ENCODE measurements at regions not wholly inside any gene's neighbourhood (a gene's known extent, or its start where the extent isn't known, plus 50 kb on each side); places are given as distances from the start of the nearest gene placed in this dataset.

DNA sequence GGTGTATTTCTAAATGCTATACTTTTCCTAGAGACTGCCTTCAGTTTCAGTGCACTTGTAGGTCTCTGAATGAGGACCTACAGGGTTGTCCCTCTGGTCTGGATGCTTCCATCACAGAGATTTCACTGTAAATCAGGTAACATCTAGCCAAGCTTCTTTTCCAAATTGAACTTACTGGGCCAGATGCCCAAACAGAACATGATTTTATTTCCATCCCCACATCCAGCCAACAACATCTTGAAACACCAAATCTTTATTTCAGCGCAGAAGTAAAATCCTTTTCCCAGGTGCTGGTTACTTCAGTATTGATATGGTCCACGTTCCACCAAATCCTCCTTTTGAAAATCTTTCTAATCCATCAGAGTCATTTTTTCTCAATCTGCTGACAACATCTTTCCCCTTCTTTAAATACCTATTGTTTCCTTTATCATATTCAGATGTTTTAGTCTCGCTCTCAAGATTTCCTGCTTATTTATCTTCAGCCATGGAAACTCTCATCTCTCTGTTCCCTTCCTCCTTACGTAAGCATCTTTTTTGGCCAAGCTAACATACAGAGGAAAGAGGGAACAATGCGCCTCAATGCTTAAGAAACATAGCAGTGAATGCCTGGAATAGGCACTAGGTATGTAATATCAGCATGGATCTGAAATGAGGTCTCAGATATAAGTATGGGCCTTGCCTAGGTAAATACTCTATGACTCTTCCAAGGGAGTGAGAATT is 201.2 kb upstream of the MTNR1B start:
- DNase-seq: no peak

DNA sequence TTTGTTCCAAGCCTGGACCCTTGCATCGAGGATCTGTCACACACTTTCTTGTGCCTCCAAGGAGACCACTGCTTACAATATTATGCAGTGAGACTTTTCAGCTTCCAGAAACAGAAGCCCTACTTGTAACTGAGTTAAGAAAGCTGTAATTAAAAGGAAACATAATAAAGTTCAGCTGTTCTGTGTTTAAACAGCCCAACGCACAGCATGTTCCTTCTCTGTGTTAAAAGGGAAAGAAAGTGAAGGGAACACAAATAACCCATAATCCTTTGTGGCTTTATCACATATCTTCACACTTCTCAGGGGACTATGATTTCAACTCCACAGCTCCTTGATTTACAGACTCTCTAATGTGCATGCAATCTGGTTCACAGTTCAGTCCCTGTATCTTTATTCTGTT is 200.3 kb upstream of the MTNR1B start:
- DNase-seq: no peak

- no peak for DNase-seq
Measured at GRCh38 chr11:92770419-92770818, 199.0 kb upstream of the MTNR1B start.

DNA sequence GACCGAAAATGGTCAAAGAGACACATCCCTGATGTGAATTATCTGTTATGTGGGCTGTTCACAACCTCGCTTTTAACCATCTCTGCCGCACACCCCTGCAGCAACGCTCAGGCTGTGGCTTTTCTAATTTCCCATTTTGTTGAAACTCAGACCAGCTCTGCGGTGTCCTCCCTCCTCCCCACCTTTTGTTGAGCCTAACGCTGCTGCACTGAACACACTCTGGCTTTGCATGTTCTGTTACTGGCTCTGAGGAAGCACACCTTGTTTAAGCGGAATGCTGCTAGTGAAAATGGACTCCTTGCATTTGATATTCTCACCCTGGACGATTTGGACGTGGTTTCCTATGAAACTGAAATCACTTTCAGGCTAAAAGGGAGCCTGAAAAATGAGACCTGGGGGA is 198.5 kb upstream of the MTNR1B start:
- DNase-seq: no peak

DNA sequence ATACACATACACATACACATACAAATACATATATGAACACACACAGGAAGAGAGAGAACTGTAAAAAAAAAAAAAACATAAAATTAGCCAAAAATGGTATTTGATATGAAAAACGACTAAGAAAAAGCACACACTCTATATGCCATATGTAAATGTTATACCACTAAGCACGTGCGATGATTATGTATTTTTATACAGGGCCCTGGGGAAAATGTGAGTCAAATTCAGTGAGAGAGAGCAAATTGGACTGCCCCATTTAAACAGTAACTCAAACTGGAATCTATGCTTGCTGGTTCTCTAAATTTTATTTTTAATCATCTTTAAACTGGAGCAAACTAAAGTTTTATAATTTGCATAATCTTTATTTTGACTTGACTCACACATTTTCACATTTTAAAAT is 197.8 kb upstream of the MTNR1B start:
- DNase-seq: no peak

- no peak for DNase-seq
Measured at GRCh38 chr11:92775003-92775676, 194.3 kb upstream of the MTNR1B start.

GRCh38 chr11:92776676-92777075 is 192.8 kb upstream of the MTNR1B start:
- no peak for DNase-seq

DNA sequence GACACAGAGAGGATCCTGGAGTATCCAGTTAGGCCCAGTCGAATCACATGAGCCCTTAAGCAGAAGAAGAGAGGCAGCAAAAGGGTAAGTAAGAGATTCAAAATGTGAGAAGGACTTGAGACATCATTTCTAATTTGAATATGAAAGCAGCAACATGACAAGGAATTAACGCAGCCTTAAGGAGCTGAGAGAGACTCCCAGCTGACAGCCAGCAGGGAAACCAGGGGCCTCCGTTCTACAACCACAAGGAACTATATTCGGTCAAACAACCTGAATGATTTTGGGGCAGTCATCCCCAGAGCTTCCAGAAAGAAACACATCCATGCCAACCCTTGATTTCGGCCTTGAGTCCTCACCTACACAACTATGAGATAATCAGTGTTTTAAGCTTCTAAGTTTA is 189.7 kb upstream of the MTNR1B start:
- DNase-seq: no peak

DNA sequence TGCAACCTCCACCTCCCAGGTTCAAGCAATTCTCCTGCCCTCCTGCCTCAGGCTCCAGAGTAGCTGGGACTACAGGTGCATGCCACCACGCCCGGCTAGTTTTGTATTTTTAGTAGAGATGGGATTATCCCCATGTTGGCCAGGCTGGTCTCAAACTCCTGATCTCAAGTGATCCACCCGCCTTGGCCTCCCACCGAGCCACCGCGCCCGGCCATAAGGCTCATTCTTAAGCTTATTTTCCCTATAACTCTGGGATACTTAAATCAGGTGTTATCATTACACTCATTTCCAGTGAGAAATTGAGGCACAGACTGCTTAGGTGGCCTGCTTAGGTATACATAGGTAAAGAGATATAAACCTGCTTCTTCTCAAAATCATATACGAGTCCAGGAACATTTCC is 188.3 kb upstream of the MTNR1B start:
- DNase-seq: no peak

DNA sequence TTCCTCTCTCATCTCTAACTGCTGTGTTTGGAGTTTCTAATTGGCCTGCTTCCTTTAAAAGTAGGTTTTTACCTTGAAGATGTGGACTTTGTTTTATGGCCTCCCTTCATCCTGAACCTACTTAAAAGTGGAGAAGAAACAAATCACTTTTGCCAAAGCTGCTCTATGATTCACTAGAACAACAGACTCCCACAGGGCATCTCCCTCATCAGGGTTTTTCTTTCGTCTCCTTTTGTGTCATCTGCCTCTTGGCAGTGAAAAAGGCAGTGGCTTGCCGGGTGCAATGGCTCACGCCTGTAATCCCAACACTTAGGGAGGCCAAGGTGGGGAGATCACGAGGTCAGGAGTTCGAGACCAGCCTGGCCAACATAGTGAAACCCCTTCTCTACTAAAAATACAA is 186.6 kb upstream of the MTNR1B start:
- no peak for DNase-seq

GRCh38 chr11:92784331-92784730 is 185.1 kb upstream of the MTNR1B start:
- no peak for DNase-seq

- no peak for DNase-seq
Measured at GRCh38 chr11:92787638-92788037, 181.8 kb upstream of the MTNR1B start.

DNA sequence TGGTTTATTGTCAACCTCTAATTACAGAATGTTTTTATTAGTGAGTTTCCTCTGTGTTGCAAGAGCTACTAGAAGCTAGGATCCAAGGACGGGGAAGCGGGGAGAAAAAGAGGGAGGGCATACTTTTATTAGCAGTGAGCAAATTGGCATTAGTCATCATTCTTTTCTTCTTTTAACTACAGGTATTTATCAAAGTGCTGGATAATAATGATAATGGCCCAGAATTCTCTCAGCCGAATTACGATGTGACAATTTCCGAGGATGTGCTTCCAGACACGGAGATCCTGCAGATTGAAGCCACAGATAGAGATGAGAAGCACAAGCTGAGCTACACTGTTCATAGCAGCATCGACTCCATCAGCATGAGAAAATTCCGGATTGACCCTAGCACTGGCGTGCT is 179.7 kb upstream of the MTNR1B start:
- no peak for DNase-seq

- DNase-seq: no peak
Measured at GRCh38 chr11:92790366-92790765, 179.1 kb upstream of the MTNR1B start.

- DNase-seq: no peak
Measured at GRCh38 chr11:92790926-92791616, 178.4 kb upstream of the MTNR1B start.

- no peak for DNase-seq
Measured at GRCh38 chr11:92791886-92792285, 177.6 kb upstream of the MTNR1B start.

GRCh38 chr11:92793189-92793588 is 176.3 kb upstream of the MTNR1B start:
- no peak for DNase-seq

DNA sequence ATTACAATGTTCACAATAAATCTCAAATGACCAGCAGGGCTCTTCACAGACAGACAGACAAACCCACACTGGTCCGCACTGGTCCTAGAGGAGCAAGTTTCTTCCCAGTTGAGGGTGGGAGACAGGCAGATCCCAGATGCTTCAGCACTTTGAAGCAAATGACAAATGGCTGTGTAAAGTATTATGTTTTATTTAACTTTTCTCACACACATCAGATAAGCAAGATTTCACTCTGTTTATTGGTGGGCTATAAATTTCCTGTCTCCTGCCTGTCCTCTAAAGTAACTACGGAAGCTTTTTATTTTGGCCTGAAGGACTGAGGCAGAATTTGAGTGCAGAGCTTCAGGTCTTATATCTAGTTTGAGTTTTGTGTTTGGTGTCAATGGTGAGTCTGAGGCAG is 174.7 kb upstream of the MTNR1B start:
- DNase-seq: no peak

GRCh38 chr11:92796744-92797143 is 172.7 kb upstream of the MTNR1B start:
- DNase-seq: no peak

GRCh38 chr11:92797874-92798273 is 171.6 kb upstream of the MTNR1B start:
- no peak for DNase-seq

DNA sequence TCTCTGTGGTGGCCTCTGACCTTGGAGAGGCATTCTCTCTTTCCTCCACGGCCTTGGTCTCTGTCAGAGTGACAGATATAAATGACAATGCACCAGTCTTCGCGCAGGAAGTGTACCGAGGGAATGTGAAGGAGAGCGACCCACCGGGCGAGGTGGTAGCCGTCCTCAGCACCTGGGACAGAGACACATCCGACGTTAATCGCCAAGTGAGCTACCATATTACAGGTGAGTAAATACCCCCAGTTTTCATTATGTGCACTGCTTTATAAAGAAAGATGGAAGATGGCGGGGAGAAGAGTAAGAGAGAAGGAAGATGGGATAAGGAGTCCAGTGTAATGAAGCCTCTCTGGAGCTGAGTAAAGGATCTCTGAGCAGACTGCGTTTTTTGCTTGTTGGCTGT is 167.8 kb upstream of the MTNR1B start:
- DNase-seq: no peak

- no peak for DNase-seq
Measured at GRCh38 chr11:92802644-92803043, 166.8 kb upstream of the MTNR1B start.

GRCh38 chr11:92803391-92803790 is 166.1 kb upstream of the MTNR1B start:
- DNase-seq: no peak

DNA sequence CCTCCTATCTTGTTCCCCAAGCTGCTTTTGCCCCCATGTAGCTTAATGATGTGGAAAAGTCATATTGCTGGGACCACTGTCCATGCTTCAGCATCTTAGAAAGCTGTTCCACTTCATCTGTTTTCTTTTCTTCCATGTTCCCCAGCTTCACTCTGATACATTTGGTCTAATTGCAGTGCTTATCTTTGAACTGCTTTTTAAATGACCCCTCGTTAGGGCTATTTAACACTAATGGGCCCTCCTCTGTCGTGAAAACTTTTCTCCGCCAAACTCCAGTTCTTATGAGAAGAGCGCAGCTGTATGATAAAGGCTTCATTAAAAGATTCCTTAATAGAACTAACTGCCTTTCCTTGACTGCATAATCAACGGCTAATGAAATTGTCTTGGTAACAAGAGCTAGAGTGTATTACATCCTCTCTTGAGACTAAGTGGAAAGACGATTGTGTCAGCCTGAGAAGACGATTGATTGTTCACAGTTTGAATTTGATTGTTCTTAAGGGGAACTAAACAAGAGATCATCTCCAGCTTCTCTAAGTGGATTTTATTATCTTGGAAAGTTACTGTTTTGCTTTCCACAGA is 165.0 kb upstream of the MTNR1B start:
- DNase-seq: no peak

Measured in NCI-H2107 (cell line).